ENCODE measurements at regions not wholly inside any gene's neighbourhood (a gene's known extent, or its start where the extent isn't known, plus 50 kb on each side); places are given as distances from the start of the nearest gene placed in this dataset.

DNA sequence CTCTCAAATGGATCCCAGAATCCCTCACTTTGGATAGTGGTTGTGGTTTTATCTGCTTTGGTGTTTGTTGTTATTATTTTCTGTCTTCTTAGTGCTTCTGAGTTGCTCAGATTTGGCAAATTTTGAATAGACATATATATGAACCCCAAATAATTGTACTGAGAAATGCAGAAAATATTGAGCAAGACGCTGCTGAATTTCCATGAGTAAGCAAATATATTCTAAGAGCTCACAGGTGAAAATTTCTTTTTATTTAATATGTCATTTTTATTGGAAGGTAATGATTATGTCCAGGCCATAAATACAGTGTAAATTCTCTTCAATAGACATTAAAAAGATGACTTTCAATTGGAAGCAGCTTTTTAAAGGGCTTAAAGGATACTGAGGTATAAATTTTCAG, 152.1 kb downstream of the FAT3 start:
- no peaks in the 10 kb centered on the region for H3K27me3 ChIP-seq (ENCODE audit: control insufficient read depth, extremely low read depth, insufficient read depth, low read length)
- no peak overlapping the region for H2AFZ ChIP-seq (ENCODE audit: control insufficient read depth, low read length)
- no peak overlapping the region for H3K4me2 ChIP-seq (ENCODE audit: control insufficient read depth, extremely low read depth, insufficient read depth, low read depth, low read length)
- H3K4me1 ChIP-seq (ENCODE audit: control insufficient read depth, extremely low read depth, insufficient read depth, low read length), result peaks cover 5% of the 10 kb centered on the region
- no peaks in the 10 kb centered on the region for H4K20me1 ChIP-seq (ENCODE audit: control insufficient read depth, extremely low read depth, insufficient read depth, low read length)
- TF ChIP-seq, protein P1, sequence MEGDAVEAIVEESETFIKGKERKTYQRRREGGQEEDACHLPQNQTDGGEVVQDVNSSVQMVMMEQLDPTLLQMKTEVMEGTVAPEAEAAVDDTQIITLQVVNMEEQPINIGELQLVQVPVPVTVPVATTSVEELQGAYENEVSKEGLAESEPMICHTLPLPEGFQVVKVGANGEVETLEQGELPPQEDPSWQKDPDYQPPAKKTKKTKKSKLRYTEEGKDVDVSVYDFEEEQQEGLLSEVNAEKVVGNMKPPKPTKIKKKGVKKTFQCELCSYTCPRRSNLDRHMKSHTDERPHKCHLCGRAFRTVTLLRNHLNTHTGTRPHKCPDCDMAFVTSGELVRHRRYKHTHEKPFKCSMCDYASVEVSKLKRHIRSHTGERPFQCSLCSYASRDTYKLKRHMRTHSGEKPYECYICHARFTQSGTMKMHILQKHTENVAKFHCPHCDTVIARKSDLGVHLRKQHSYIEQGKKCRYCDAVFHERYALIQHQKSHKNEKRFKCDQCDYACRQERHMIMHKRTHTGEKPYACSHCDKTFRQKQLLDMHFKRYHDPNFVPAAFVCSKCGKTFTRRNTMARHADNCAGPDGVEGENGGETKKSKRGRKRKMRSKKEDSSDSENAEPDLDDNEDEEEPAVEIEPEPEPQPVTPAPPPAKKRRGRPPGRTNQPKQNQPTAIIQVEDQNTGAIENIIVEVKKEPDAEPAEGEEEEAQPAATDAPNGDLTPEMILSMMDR (optimal IDR thresholded peaks at IDR 0.05 in 1 of 3, IDR thresholded peaks at IDR 0.05 in 1 of 3, conservative IDR thresholded peaks at IDR 0.05 in 1 of 3; ENCODE audit: extremely low read depth in 1 of 3, insufficient read depth in 2 of 3, low read length in 3 of 3), result no peak
- TF ChIP-seq EZH2 (IDR thresholded peaks at IDR 0.05; ENCODE audit: low read length), result no peak
- FAIRE-seq (no peak), DNase-seq (ENCODE audit: low read depth, low spot score) (no peak)
- no peaks in the 10 kb centered on the region for H3K36me3 ChIP-seq (ENCODE audit: control insufficient read depth in 2 of 2, extremely low read depth in 1 of 2, insufficient read depth in 2 of 2, low read length in 2 of 2)
- H3K9ac ChIP-seq (ENCODE audit: control insufficient read depth, extremely low read depth, insufficient read depth, low read length), result no peak overlapping the region
- dilution Hi-C loops (cut with MboI; ENCODE audit: extremely low pct_ligation_motif_present, low sequenced_read_pairs), result no loop called here
- no peaks in the 10 kb centered on the region for H3K9me1 ChIP-seq (ENCODE audit: control insufficient read depth, extremely low read depth, insufficient read depth, low read length)
- H3K4me3 ChIP-seq (ENCODE audit: control insufficient read depth in 2 of 3, extremely low read depth in 1 of 3, insufficient read depth in 2 of 3, low read depth in 1 of 3, low read length in 3 of 3), result no peak overlapping the region
- H3K9me3 ChIP-seq (ENCODE audit: control insufficient read depth, low read depth, low read length), result no peaks in the 10 kb centered on the region
- H3K27ac ChIP-seq (ENCODE audit: control insufficient read depth, insufficient read depth, low read length), result no peak overlapping the region
- H3K79me2 ChIP-seq (ENCODE audit: control insufficient read depth, insufficient read depth, low read length), result no peaks in the 10 kb centered on the region

DNA sequence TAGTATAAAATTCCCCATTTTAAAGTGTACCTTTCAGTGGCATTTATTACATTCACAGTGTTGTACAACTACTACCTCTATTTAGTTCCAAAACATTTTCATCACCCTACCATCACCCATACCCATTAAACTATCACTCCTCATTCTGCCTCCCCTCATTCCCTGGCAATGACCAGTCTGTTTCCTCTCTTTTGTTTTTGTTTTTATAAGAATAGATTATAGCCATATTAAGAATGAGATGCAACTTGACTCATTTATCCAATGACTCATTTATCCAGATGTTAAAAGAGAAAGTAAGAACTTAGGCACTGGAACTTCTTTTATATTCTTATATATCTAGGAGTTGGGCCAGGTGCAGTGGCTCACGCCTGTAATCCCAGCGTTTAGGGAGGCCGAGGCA, 156.3 kb downstream of the FAT3 start:
- Histone ChIP-seq H3K36me3 (ENCODE audit: control insufficient read depth in 2 of 2, extremely low read depth in 1 of 2, insufficient read depth in 2 of 2, low read length in 2 of 2) (no peaks in the 10 kb centered on the region), H2AFZ (ENCODE audit: control insufficient read depth, low read length) (no peak overlapping the region), H3K27ac (ENCODE audit: control insufficient read depth, insufficient read depth, low read length) (no peak overlapping the region), H3K4me2 (ENCODE audit: control insufficient read depth, extremely low read depth, insufficient read depth, low read depth, low read length) (no peak overlapping the region), H3K79me2 (ENCODE audit: control insufficient read depth, insufficient read depth, low read length) (no peaks in the 10 kb centered on the region), H4K20me1 (ENCODE audit: control insufficient read depth, extremely low read depth, insufficient read depth, low read length) (no peaks in the 10 kb centered on the region), H3K27me3 (ENCODE audit: control insufficient read depth, extremely low read depth, insufficient read depth, low read length) (no peaks in the 10 kb centered on the region), H3K9ac (ENCODE audit: control insufficient read depth, extremely low read depth, insufficient read depth, low read length) (no peak overlapping the region), H3K9me1 (ENCODE audit: control insufficient read depth, extremely low read depth, insufficient read depth, low read length) (no peaks in the 10 kb centered on the region), H3K9me3 (ENCODE audit: control insufficient read depth, low read depth, low read length) (no peaks in the 10 kb centered on the region), H3K4me3 (ENCODE audit: control insufficient read depth in 2 of 3, extremely low read depth in 1 of 3, insufficient read depth in 2 of 3, low read depth in 1 of 3, low read length in 3 of 3) (no peak overlapping the region), H3K4me1 (ENCODE audit: control insufficient read depth, extremely low read depth, insufficient read depth, low read length) (peaks cover 5% of the 10 kb centered on the region)
- FAIRE-seq (no peak), DNase-seq (ENCODE audit: low read depth, low spot score) (no peak)
- no peak for TF ChIP-seq EZH2 (IDR thresholded peaks at IDR 0.05; ENCODE audit: low read length)
- TF ChIP-seq, protein P1 (optimal IDR thresholded peaks at IDR 0.05 in 1 of 3, IDR thresholded peaks at IDR 0.05 in 1 of 3, conservative IDR thresholded peaks at IDR 0.05 in 1 of 3; ENCODE audit: extremely low read depth in 1 of 3, insufficient read depth in 2 of 3, low read length in 3 of 3), result no peak
- dilution Hi-C loops (cut with MboI; ENCODE audit: extremely low pct_ligation_motif_present, low sequenced_read_pairs), result no loop called here

Measured in keratinocyte (primary cell).